Colonic mucosa (tissue), 4 donors: ENCODE measurements at regions not wholly inside any gene's neighbourhood (a gene's known extent, or its start where the extent isn't known, plus 50 kb on each side); places are given as distances from the start of the nearest gene placed in this dataset.

ENCODE experiments used
- DNase-seq: peaks from one replicate; pipeline ENCODE4 v3.0.0-alpha.2; 2020
- H3K27ac ChIP-seq: fragments of 200-600 bp; one replicate; pipeline ENCODE4 v1.8.0; 2021
- H3K27me3 ChIP-seq: fragments of 200-600 bp; one replicate; pipeline ENCODE4 v1.8.0; 2021
- H3K36me3 ChIP-seq: fragments of 200-600 bp; one replicate; pipeline ENCODE4 v1.8.0; 2021
- H3K4me1 ChIP-seq: fragments of 200-600 bp; one replicate; pipeline ENCODE4 v1.8.0; 2021; ENCODE audit warnings: mild to moderate bottlenecking
- H3K4me3 ChIP-seq: fragments of 200-600 bp; one replicate; pipeline ENCODE4 v1.8.0; 2021
- H3K9ac ChIP-seq, 2 donors: one replicate each; pipeline ENCODE4 v1.7.0; 2013; ENCODE audit warnings: control low read depth in 2 of 2, low read depth in 2 of 2, low read length in 2 of 2
- H3K9me3 ChIP-seq: fragments of 200-600 bp; one replicate; pipeline ENCODE4 v1.8.0; 2021
- intact Hi-C: fragments of 100-400 bp; cut with DNase I; formaldehyde crosslinking; loops from one replicate; pipeline ENCODE4 v1.14.1; 2022
- TF ChIP-seq, protein P1 (sequence below): fragments of 200-600 bp; IDR thresholded peaks from one replicate; pipeline ENCODE4 v1.8.0; 2022; ENCODE audit warnings: antibody characterized with exemption, mild to moderate bottlenecking
- donor health status: healthy.
- donor health status: DM: no; HTN: no; CAD: no.
- donor health status: DM: no; HTN: no; CAD: no.

DNA sequence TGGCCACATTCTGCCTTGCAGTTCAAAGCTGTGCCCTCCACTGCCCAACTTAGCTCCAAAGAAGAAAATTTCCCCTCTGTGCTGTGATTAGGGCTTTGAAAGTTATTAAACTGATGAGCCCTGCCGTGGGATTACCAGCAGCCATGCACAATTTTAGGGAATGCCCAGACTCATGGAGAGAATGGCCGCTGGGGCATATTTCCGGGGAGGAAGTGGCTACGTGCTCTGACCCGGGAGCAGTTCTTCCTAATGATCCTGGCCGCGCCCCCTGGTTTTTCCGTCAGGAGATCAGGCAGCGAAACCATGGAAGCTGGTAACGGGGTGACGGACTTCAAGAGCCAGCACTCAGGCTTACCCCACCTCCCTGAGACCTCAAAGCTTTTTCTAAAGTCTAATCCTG, 365.5 kb upstream of the PFKP start:
- Histone ChIP-seq H3K9me3 (no peaks in the 10 kb centered on the region), H3K4me3 (no peak overlapping the region), H3K4me1 (no peaks in the 10 kb centered on the region), H3K9ac (no peak overlapping the region), H3K27me3 (no peaks in the 10 kb centered on the region), H3K27ac (no peak overlapping the region), H3K36me3 (no peaks in the 10 kb centered on the region)
- TF ChIP-seq, protein P1, sequence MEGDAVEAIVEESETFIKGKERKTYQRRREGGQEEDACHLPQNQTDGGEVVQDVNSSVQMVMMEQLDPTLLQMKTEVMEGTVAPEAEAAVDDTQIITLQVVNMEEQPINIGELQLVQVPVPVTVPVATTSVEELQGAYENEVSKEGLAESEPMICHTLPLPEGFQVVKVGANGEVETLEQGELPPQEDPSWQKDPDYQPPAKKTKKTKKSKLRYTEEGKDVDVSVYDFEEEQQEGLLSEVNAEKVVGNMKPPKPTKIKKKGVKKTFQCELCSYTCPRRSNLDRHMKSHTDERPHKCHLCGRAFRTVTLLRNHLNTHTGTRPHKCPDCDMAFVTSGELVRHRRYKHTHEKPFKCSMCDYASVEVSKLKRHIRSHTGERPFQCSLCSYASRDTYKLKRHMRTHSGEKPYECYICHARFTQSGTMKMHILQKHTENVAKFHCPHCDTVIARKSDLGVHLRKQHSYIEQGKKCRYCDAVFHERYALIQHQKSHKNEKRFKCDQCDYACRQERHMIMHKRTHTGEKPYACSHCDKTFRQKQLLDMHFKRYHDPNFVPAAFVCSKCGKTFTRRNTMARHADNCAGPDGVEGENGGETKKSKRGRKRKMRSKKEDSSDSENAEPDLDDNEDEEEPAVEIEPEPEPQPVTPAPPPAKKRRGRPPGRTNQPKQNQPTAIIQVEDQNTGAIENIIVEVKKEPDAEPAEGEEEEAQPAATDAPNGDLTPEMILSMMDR: no peak
- no peak for DNase-seq
- intact Hi-C loops: no loop called here

DNA sequence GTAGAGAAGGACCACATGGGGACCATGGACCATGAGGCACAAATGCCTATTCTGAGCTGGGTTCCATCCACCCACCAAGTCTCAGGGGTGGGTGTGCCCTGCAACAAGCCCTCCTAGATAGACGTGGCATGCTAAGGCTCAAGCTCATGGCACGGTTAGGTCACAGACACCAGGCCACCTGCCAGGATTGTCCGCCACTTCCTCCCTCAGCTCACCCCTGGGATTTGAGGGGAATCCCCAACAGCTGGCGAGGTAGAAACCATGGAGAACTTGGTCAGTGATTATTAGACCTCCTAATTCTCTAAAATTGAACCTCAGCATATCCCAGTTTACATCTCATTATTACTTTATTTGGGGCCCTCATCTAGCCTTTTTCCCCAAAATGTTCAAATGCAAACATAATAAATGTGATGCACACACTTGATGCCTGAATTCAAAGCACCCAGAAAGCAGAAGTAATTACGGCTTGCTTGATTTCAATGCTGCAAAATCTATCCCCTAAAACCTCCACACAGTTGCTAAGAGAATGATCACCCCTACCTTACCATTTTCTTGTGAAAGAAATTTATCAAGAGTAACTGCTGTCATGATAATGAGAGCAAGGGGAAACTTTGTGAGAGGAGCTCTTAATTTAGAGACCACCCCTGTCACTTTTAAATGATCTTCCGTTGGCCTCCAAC, 366.6 kb upstream of the PFKP start:
- Histone ChIP-seq H3K9ac (no peak overlapping the region), H3K4me3 (no peak overlapping the region), H3K27me3 (no peaks in the 10 kb centered on the region), H3K36me3 (no peaks in the 10 kb centered on the region), H3K4me1 (no peaks in the 10 kb centered on the region), H3K27ac (no peak overlapping the region), H3K9me3 (no peaks in the 10 kb centered on the region)
- no peak for DNase-seq
- intact Hi-C loops: no loop called here
- TF ChIP-seq, protein P1: no peak

DNA sequence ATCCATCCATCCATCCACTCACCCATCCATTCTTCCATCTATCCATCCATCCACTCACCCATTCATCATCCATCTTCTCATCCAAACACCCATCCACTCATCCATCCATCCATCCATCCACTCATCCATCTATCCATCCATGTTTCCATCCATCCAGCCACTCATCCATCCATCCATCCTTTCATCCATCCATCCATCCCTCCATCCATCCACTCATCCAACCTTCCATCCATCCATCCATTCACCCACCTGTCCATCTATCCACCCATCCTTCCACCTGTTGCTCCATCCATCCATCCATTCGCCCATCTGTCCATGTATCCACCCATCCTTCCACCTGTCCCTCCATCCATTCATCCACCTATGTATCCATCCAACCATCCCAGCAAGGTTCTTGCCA, 378.4 kb upstream of the PFKP start:
- Histone ChIP-seq H3K27ac (no peak overlapping the region), H3K27me3 (no peaks in the 10 kb centered on the region), H3K36me3 (no peaks in the 10 kb centered on the region), H3K4me3 (no peak overlapping the region), H3K9ac (no peak overlapping the region), H3K4me1 (no peaks in the 10 kb centered on the region), H3K9me3 (no peaks in the 10 kb centered on the region)
- intact Hi-C loops: no loop called here
- DNase-seq: no peak
- TF ChIP-seq, protein P1: no peak

DNA sequence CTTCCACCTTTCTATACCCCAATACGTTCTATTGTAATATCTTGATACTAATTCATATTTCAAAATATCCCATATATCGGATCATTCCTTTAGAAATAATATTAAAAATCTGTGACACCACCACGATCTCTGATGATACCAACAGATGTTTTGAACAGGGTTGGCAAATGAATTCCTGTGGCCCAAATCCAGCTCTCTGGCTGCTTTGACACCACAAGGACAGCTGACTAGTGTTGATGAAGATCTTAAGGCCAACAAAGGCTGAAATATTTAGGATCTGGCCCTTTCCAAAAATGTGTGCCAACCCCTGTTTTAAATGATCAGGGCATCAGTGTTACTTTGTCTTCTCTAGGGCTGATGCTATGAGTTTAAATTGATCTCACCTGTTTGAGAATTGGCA, 380.7 kb upstream of the PFKP start:
- no peak overlapping the region for H3K9ac ChIP-seq
- H3K4me1 ChIP-seq: no peaks in the 10 kb centered on the region
- no peaks in the 10 kb centered on the region for H3K9me3 ChIP-seq
- H3K36me3 ChIP-seq: no peaks in the 10 kb centered on the region
- TF ChIP-seq, protein P1: no peak
- H3K27ac ChIP-seq: no peak overlapping the region
- DNase-seq: no peak
- intact Hi-C loops: no loop called here
- H3K27me3 ChIP-seq: no peaks in the 10 kb centered on the region
- no peak overlapping the region for H3K4me3 ChIP-seq

DNA sequence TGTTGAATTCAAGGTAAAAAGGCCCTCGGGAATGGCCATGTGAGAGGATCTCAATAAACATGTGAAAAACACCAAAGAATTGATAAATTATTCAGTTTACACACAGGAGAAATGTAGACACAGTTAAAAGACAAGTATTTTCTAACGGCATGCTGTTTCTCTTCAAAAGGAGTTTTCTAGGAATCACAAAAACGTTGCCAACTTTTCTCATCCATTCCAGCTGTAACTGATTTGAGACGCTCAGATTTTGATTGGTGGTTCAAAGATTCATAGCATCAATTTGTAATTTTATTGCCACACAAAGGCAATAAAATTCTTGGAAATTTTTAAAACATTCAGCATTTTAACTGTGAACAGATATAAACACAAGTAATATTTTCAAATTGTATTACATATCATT, 384.9 kb upstream of the PFKP start:
- TF ChIP-seq, protein P1: no peak
- Histone ChIP-seq H3K4me3 (no peak overlapping the region), H3K9ac (no peak overlapping the region), H3K9me3 (no peaks in the 10 kb centered on the region), H3K4me1 (no peaks in the 10 kb centered on the region), H3K36me3 (no peaks in the 10 kb centered on the region), H3K27me3 (no peaks in the 10 kb centered on the region), H3K27ac (no peak overlapping the region)
- no peak for DNase-seq
- intact Hi-C loops: no loop called here
